NCI-H226 (cell line): ENCODE measurements at regions not wholly inside any gene's neighbourhood (a gene's known extent, or its start where the extent isn't known, plus 50 kb on each side); places are given as distances from the start of the nearest gene placed in this dataset.
A peak's percentile ranks its signal among the peaks of the same experiment; 100 is the strongest.
"Not testable (repeated sequence)": the region's sequence is repeated elsewhere in the genome, so short reads cannot be mapped to it uniquely, and the experiment has no call there.

Experiments used
- DNase-seq: peaks from one replicate; pipeline ENCODE4 v3.0.0-alpha.2; 2015

- peak; percentile 97 for DNase-seq
Observed at GRCh38 chr13:49859560-49859959, 67.1 kb upstream of the KPNA3 start.

DNA sequence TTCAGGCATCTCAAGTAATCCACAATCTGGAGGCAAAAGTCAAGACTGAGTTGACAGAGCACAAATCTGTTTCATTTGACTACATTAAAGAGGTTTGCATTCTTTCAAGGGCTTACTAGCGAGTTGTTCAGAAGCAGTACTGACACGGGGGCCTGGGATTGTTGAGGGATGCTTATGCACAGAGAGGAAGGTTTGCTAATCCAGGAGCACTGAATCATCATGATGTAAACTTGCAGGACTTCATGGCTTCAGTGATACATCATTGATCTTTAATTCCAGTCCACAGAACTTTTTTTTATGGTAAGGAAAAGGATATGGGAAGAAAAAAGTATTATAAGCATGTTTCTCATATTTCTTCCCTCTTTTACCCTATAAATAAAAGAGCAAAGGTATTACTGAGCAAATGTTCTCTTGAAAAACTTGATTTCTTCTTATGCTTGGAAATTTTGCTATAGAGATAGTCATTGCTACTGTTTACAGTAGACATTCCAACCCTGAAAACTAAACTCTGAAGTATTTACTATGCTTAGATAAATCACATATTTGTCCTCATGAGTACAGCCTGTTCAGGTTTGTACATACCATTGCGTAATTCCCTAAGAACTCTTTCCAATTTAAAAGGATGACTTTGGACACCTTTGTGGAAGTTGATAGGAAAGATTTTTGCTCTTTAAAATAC lies 65.8 kb upstream of the KPNA3 start:
- DNase-seq = peak; percentile 95

DNA sequence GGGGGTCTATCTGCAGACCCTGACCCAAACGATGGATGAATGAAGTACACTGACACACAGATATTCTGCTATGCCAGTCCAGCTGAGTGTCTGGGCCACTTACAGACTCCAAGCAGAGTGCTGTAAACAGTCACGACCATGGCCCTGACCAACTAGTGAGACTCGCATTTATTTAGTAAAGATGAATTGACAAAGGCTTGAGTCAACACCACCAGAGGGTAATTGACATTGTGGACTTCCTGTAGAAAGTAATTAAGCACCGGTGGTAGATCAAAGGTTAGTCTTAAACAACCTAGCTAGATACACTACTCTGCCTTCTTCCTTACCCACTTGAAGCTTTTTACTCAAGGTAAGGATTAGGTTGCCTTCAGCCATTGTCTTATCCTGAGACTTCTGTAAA lies 63.4 kb upstream of the KPNA3 start:
- DNase-seq = no peak

- no peak for DNase-seq
Observed at GRCh38 chr13:49853535-49853934, 61.1 kb upstream of the KPNA3 start.

DNA sequence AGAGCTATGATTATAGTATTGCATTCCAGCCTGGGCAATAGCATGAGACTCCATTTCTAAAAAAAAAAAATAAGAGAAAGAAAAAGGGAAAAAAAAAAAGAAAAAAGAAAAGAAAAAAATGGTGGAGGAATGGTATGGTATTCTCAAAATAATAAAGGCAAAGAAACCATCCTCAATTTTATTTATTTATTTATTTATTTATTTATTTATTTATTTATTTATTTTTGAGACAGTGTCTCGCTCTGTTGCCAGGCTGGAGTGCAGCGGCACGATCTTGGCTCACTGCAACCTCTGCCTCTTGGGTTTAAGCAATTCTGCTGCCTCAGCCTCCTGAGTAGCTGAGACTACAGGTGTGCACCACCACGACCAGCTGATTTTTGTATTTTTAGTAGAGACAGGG lies 60.0 kb upstream of the KPNA3 start:
- not testable (repeated sequence) for DNase-seq

DNA sequence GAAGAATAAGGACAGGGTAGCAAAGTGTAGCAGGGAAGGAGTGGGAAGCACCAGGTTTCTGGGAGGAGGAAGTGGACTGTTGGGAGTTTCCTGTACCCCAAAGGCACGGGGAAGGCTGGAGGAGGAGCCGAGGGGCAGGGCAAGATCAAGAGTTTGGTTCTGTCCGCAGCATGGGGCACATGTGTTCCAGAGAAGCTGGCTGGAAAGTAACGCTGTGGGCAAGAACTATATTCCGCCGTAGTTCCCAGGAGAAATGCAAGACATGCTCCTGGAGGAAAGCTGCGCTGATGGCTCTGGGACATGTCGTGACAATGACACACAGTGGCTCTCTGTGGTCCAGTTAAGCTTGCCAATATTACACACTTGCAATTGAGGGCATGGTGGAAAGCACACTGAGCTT lies 51.7 kb upstream of the KPNA3 start:
- DNase-seq = no peak
